CD14-positive monocyte (primary cell): ENCODE measurements at regions not wholly inside any gene's neighbourhood (a gene's known extent, or its start where the extent isn't known, plus 50 kb on each side); places are given as distances from the start of the nearest gene placed in this dataset.

Experiments
- DNase-seq, 3 donors: peaks; one replicate each; pipeline ENCODE4 v3.0.0-alpha.2; 2011 to 2022
- H2AFZ ChIP-seq: 2 replicates; pipeline ENCODE4 v1.6.0; 2012; ENCODE audit warnings: mild to moderate bottlenecking, low read depth, low read length, inconsistent platforms; ENCODE audit not compliant: insufficient read depth, poor library complexity, severe bottlenecking
- H3K27ac ChIP-seq, 2 donors: 1 replicate in 1 of 2; 2 replicates in 1 of 2; pipeline ENCODE4 v1.5.1; 2012 to 2013; ENCODE audit warnings: low read length in 2 of 2, control low read depth in 1 of 2, inconsistent platforms in 1 of 2, low read depth in 1 of 2, mild to moderate bottlenecking in 1 of 2
- H3K27me3 ChIP-seq, 2 donors: one replicate each; pipeline versions ENCODE4 v1.6.0 to v1.6.1; 2011 to 2013; ENCODE audit warnings: low read length in 2 of 2; ENCODE audit not compliant: control insufficient read depth in 2 of 2, insufficient read depth in 2 of 2
- H3K36me3 ChIP-seq, 2 donors: replicated peaks in 1 of 2; 1 replicate in 1 of 2; 2 replicates in 1 of 2; pipeline versions ENCODE4 v1.5.1 to v1.6.1; 2012 to 2013; ENCODE audit warnings: low read length in 2 of 2, control low read depth in 1 of 2, inconsistent platforms in 1 of 2, mild to moderate bottlenecking in 1 of 2; ENCODE audit not compliant: insufficient read depth in 2 of 2, control insufficient read depth in 1 of 2
- H3K4me1 ChIP-seq, 2 donors: 1 replicate in 1 of 2; 2 replicates in 1 of 2; pipeline versions ENCODE4 v1.5.1 to v1.6.1; 2012 to 2013; ENCODE audit warnings: low read length in 2 of 2, control low read depth in 1 of 2, inconsistent platforms in 1 of 2, mild to moderate bottlenecking in 1 of 2, moderate library complexity in 1 of 2; ENCODE audit not compliant: insufficient read depth in 2 of 2, control insufficient read depth in 1 of 2
- H3K4me2 ChIP-seq: replicated peaks from 2 replicates; pipeline ENCODE3; 2012; ENCODE audit warnings: low read length, moderate library complexity, mild to moderate bottlenecking; ENCODE audit not compliant: poor library complexity, severe bottlenecking; ENCODE audit errors: extremely low read depth
- H3K4me3 ChIP-seq, 3 experiments: fragments of 200-600 bp in 1 of 3; sonication (generic) in 1 of 3; replicated peaks in 1 of 3; 1 replicate in 2 of 3; 2 replicates in 1 of 3; pipeline ENCODE4 v1.5.1; 2011 to 2013; ENCODE audit warnings: low read length in 3 of 3, mild to moderate bottlenecking in 3 of 3, control low read depth in 2 of 3, low read depth in 2 of 3, inconsistent platforms in 1 of 3, moderate library complexity in 1 of 3
- H3K79me2 ChIP-seq: 2 replicates; pipeline ENCODE4 v1.6.0; 2012; ENCODE audit warnings: mild to moderate bottlenecking, control low read depth, inconsistent platforms, low read length, moderate library complexity; ENCODE audit not compliant: insufficient read depth
- H3K9ac ChIP-seq: 2 replicates; pipeline ENCODE4 v1.6.0; 2017; ENCODE audit warnings: low read length, mild to moderate bottlenecking; ENCODE audit not compliant: insufficient read depth, poor library complexity, severe bottlenecking
- H3K9me3 ChIP-seq, 2 donors: replicated peaks in 1 of 2; 1 replicate in 1 of 2; 2 replicates in 1 of 2; pipeline versions ENCODE4 v1.5.1 to v1.6.1; 2012 to 2013; ENCODE audit warnings: low read length in 2 of 2, control low read depth in 1 of 2; ENCODE audit not compliant: control insufficient read depth in 1 of 2, insufficient read depth in 1 of 2
- H4K20me1 ChIP-seq: 2 replicates; pipeline ENCODE4 v1.6.0; 2012; ENCODE audit warnings: mild to moderate bottlenecking, low read length, control low read depth, moderate library complexity; ENCODE audit not compliant: insufficient read depth
- H3K27ac Mint-ChIP-seq, 7 donors: one replicate each; pipeline ENCODE4 v1.8.0; 2020; ENCODE audit warnings: mild to moderate bottlenecking in 7 of 7, mixed read lengths in 7 of 7, moderate library complexity in 6 of 7, inconsistent platforms in 2 of 7
- H3K27me3 Mint-ChIP-seq, 3 donors: one replicate each; pipeline ENCODE4 v1.8.0; 2021 to 2022; ENCODE audit warnings: low read depth in 3 of 3, mild to moderate bottlenecking in 3 of 3, mixed read lengths in 3 of 3, moderate library complexity in 3 of 3, inconsistent platforms in 1 of 3
- H3K36me3 Mint-ChIP-seq, 2 donors: one replicate each; pipeline ENCODE4 v1.8.0; 2020; ENCODE audit warnings: mixed read lengths in 2 of 2, inconsistent platforms in 1 of 2, mild to moderate bottlenecking in 1 of 2
- H3K4me1 Mint-ChIP-seq: one replicate; pipeline ENCODE4 v1.8.0; 2020; ENCODE audit warnings: mild to moderate bottlenecking, mixed read lengths
- H3K4me3 Mint-ChIP-seq, 2 donors: one replicate each; pipeline ENCODE4 v1.8.0; 2020; ENCODE audit warnings: mild to moderate bottlenecking in 2 of 2, mixed read lengths in 2 of 2, moderate library complexity in 1 of 2
- H3K9me3 Mint-ChIP-seq, 7 donors: one replicate each; pipeline ENCODE4 v1.8.0; 2020 to 2022; ENCODE audit warnings: mixed read lengths in 7 of 7, mild to moderate bottlenecking in 6 of 7, moderate library complexity in 6 of 7, inconsistent platforms in 2 of 7
- CTCF ChIP-seq: fragments of 200-600 bp; IDR thresholded peaks from one replicate; pipeline ENCODE4 v1.8.0; 2022; ENCODE audit warnings: antibody characterized with exemption, mild to moderate bottlenecking
- WGBS: methylation state at CpG from one replicate; pipeline ENCODE4 v1.1.5; 2013; ENCODE audit warnings: missing lambda C conversion rate; ENCODE audit not compliant: insufficient coverage; 5-methylcytosine and 5-hydroxymethylcytosine counted together
- intact Hi-C, 2 donors: fragments of 100-400 bp; cut with micrococcal nuclease; formaldehyde crosslinking; loops; one replicate each; pipeline versions ENCODE4 v1.15.0 to v1.15.1; 2023

- H3K27me3 Mint-ChIP-seq, result peaks cover 0 to 3% (median 0%) of the 10 kb centered on the region in 3 donors
- H3K27ac ChIP-seq, result no peak overlapping the region
- H3K9me3 Mint-ChIP-seq, result peaks cover 0 to 13% (median 2%) of the 10 kb centered on the region in 7 donors
- TF ChIP-seq CTCF, result no peak
- H4K20me1 ChIP-seq, result no peaks in the 10 kb centered on the region
- peaks cover 0 to 13% of the 10 kb centered on the region in 2 donors for H3K9me3 ChIP-seq
- no peak overlapping the region for H3K4me3 Mint-ChIP-seq
- no peaks in the 10 kb centered on the region for H3K27me3 ChIP-seq
- no peak overlapping the region for H2AFZ ChIP-seq
- no peak overlapping the region for H3K4me2 ChIP-seq
- intact Hi-C loops, result no loop called here
- H3K36me3 Mint-ChIP-seq, result no peaks in the 10 kb centered on the region
- no peak overlapping the region for H3K27ac Mint-ChIP-seq
- no peaks in the 10 kb centered on the region for H3K36me3 ChIP-seq
- H3K4me1 ChIP-seq, result no peaks in the 10 kb centered on the region
- H3K4me3 ChIP-seq, result no peak overlapping the region
- no peaks in the 10 kb centered on the region for H3K4me1 Mint-ChIP-seq
- no peak for DNase-seq
- H3K9ac ChIP-seq, result no peak overlapping the region
- no peaks in the 10 kb centered on the region for H3K79me2 ChIP-seq
These were observed 301.8 kb upstream of the ZWINT start for GRCh38 chr10:56662765-56663447.

- peaks cover 0 to 6% of the 10 kb centered on the region in 2 donors for H3K9me3 ChIP-seq
- no peak overlapping the region for H2AFZ ChIP-seq
- no peak overlapping the region for H3K4me3 ChIP-seq
- H4K20me1 ChIP-seq, result no peaks in the 10 kb centered on the region
- no peaks in the 10 kb centered on the region for H3K79me2 ChIP-seq
- H3K27ac ChIP-seq, result no peak overlapping the region
- no peak overlapping the region for H3K27ac Mint-ChIP-seq
- no peak for TF ChIP-seq CTCF
- intact Hi-C loops, result no loop called here
- no CpG with 5 or more reads among the region's 1 CpG for WGBS
- H3K9ac ChIP-seq, result no peak overlapping the region
- no peaks in the 10 kb centered on the region for H3K27me3 ChIP-seq
- H3K36me3 ChIP-seq, result no peaks in the 10 kb centered on the region
- no peaks in the 10 kb centered on the region for H3K4me1 Mint-ChIP-seq
- no peaks in the 10 kb centered on the region for H3K27me3 Mint-ChIP-seq
- H3K4me3 Mint-ChIP-seq, result no peak overlapping the region
- no peaks in the 10 kb centered on the region for H3K4me1 ChIP-seq
- no peaks in the 10 kb centered on the region for H3K36me3 Mint-ChIP-seq
- H3K9me3 Mint-ChIP-seq, result peaks cover 0 to 12% (median 2%) of the 10 kb centered on the region in 7 donors
- DNase-seq, result no peak
- no peak overlapping the region for H3K4me2 ChIP-seq
These were observed 292.2 kb upstream of the ZWINT start for GRCh38 chr10:56653289-56653688.
